ENCODE measurements at regions not wholly inside any gene's neighbourhood (a gene's known extent, or its start where the extent isn't known, plus 50 kb on each side); places are given as distances from the start of the nearest gene placed in this dataset.

GRCh38 chr2:16271231-16271896 is 331.0 kb downstream of the MYCN start:
- H3K36me3 Mint-ChIP-seq, result no peaks in the 10 kb centered on the region
- no peak overlapping the region for H3K4me3 Mint-ChIP-seq
- no peak overlapping the region for H3K27ac Mint-ChIP-seq
- no peaks in the 10 kb centered on the region for H3K9me3 Mint-ChIP-seq
- DNase-seq (ENCODE audit: extremely low spot score, unreplicated experiment), result no peak
- peaks cover 9% of the 10 kb centered on the region for H3K4me1 Mint-ChIP-seq (ENCODE audit: unreplicated experiment)
- TF ChIP-seq CTCF (conservative IDR thresholded peaks at IDR 0.05), result no peak
- H3K27me3 Mint-ChIP-seq, result no peaks in the 10 kb centered on the region

- no peaks in the 10 kb centered on the region for H3K27me3 Mint-ChIP-seq
- no peak overlapping the region for H3K27ac Mint-ChIP-seq
- no peak for DNase-seq (ENCODE audit: extremely low spot score, unreplicated experiment)
- H3K4me3 Mint-ChIP-seq, result no peak overlapping the region
- H3K36me3 Mint-ChIP-seq, result no peaks in the 10 kb centered on the region
- no peak for TF ChIP-seq CTCF (conservative IDR thresholded peaks at IDR 0.05)
- no peaks in the 10 kb centered on the region for H3K9me3 Mint-ChIP-seq
- peaks cover 9% of the 10 kb centered on the region for H3K4me1 Mint-ChIP-seq (ENCODE audit: unreplicated experiment)
Measured at GRCh38 chr2:16270441-16270840, 330.1 kb downstream of the MYCN start.

- Mint-ChIP-seq H3K27ac (no peak overlapping the region), H3K4me3 (no peak overlapping the region)
- DNase-seq (ENCODE audit: extremely low spot score, unreplicated experiment), result no peak
Measured at GRCh38 chr2:16268301-16269000, 328.1 kb downstream of the MYCN start.

GRCh38 chr2:16266571-16266970 is 326.2 kb downstream of the MYCN start:
- H3K4me3 Mint-ChIP-seq, result no peak overlapping the region
- TF ChIP-seq CTCF (conservative IDR thresholded peaks at IDR 0.05), result no peak
- no peak overlapping the region for H3K27ac Mint-ChIP-seq
- H3K9me3 Mint-ChIP-seq, result peaks cover 4% of the 10 kb centered on the region
- H3K27me3 Mint-ChIP-seq, result no peaks in the 10 kb centered on the region
- peaks cover 5% of the 10 kb centered on the region for H3K4me1 Mint-ChIP-seq (ENCODE audit: unreplicated experiment)
- no peaks in the 10 kb centered on the region for H3K36me3 Mint-ChIP-seq
- DNase-seq (ENCODE audit: extremely low spot score, unreplicated experiment), result no peak

More at GRCh38 chr2:16268301-16269000, 328.1 kb downstream of the MYCN start:
- peaks cover 2% of the 10 kb centered on the region for H3K9me3 Mint-ChIP-seq
- no peaks in the 10 kb centered on the region for H3K36me3 Mint-ChIP-seq
- H3K27me3 Mint-ChIP-seq, result no peaks in the 10 kb centered on the region
- no peak for TF ChIP-seq CTCF (conservative IDR thresholded peaks at IDR 0.05)
- peaks cover 9% of the 10 kb centered on the region for H3K4me1 Mint-ChIP-seq (ENCODE audit: unreplicated experiment)

- Mint-ChIP-seq H3K4me3 (no peak overlapping the region), H3K4me1 (ENCODE audit: unreplicated experiment) (peaks cover 9% of the 10 kb centered on the region), H3K36me3 (no peaks in the 10 kb centered on the region), H3K27ac (no peak overlapping the region), H3K9me3 (peaks cover 4% of the 10 kb centered on the region), H3K27me3 (no peaks in the 10 kb centered on the region)
- DNase-seq (ENCODE audit: extremely low spot score, unreplicated experiment), result no peak
- TF ChIP-seq CTCF (conservative IDR thresholded peaks at IDR 0.05), result no peak
Measured at GRCh38 chr2:16264931-16265540, 324.7 kb downstream of the MYCN start.

Measured in type B pancreatic cell (in vitro differentiated cells).